IMR-90 (cell line): ENCODE measurements at regions not wholly inside any gene's neighbourhood (a gene's known extent, or its start where the extent isn't known, plus 50 kb on each side); places are given as distances from the start of the nearest gene placed in this dataset.

Experiments used
- ATAC-seq: fragments of 200-7000 bp; cut with Tn5 transposase; 2 replicates; pipeline ENCODE4 v1.9.1; 2020; ENCODE audit warnings: low read depth, mild to moderate bottlenecking, moderate library complexity
- BruUV-seq: library from RNA; stranded (reverse); fragments of 400-500 nt; replicated peaks from 2 replicates; lab custom pipeline; 2021; lab: Mats Ljungman, UMichigan
- CTCF ChIA-PET: fragments of 300-600 bp; formaldehyde crosslinking; extraction: SDS; loops from one replicate; lab custom pipeline; 2021; ENCODE audit warnings: antibody characterized with exemption; lab: Yijun Ruan, JAX
- POLR2A ChIA-PET: fragments of 300-600 bp; sonication (Branson Sonifier 250); formaldehyde crosslinking; loops from one replicate; lab custom pipeline; 2022; ENCODE audit warnings: antibody characterized with exemption; ENCODE audit not compliant: unreplicated experiment; lab: Charles Lee
- DNase-seq: peaks from one replicate; pipeline ENCODE4 v3.0.0; 2013
- H2AFZ ChIP-seq: replicated peaks from 2 replicates; pipeline ENCODE3; 2013; ENCODE audit warnings: low read length, mild to moderate bottlenecking; ENCODE audit not compliant: poor library complexity
- H2AK5ac ChIP-seq: 2 replicates; pipeline ENCODE4 v1.6.1; 2013; ENCODE audit warnings: low read depth, low read length, inconsistent platforms
- H2AK9ac ChIP-seq: replicated peaks from 2 replicates; pipeline ENCODE3; 2013; ENCODE audit warnings: mild to moderate bottlenecking, low read depth, low read length, moderate library complexity; ENCODE audit not compliant: poor library complexity
- H2BK120ac ChIP-seq: 2 replicates; pipeline ENCODE4 v1.6.1; 2013; ENCODE audit warnings: low read depth, low read length, inconsistent platforms
- H2BK15ac ChIP-seq: 3 replicates; pipeline ENCODE4 v1.6.1; 2013; ENCODE audit warnings: low read depth, low read length, inconsistent platforms
- H2BK20ac ChIP-seq: 2 replicates; pipeline ENCODE4 v1.6.1; 2013; ENCODE audit warnings: low read depth, mild to moderate bottlenecking, inconsistent platforms, low read length, moderate library complexity
- H2BK5ac ChIP-seq: 2 replicates; pipeline ENCODE4 v1.6.1; 2013; ENCODE audit warnings: mild to moderate bottlenecking, low read depth, low read length, inconsistent platforms; ENCODE audit not compliant: poor library complexity, severe bottlenecking
- H3K14ac ChIP-seq: replicated peaks from 2 replicates; pipeline ENCODE4 v1.6.1; 2013; ENCODE audit warnings: low read depth, low read length, inconsistent platforms
- H3K18ac ChIP-seq: 2 replicates; pipeline ENCODE4 v1.6.1; 2013; ENCODE audit warnings: low read depth, low read length, control low read depth
- H3K23ac ChIP-seq: 2 replicates; pipeline ENCODE4 v1.6.1; 2013; ENCODE audit warnings: low read depth, low read length, inconsistent platforms
- H3K27ac ChIP-seq: 2 replicates; pipeline ENCODE4 v1.5.1; 2013; ENCODE audit warnings: mild to moderate bottlenecking, control low read depth, low read length; ENCODE audit not compliant: insufficient read depth
- H3K27me3 ChIP-seq: 2 replicates; pipeline ENCODE4 v1.6.1; 2013; ENCODE audit warnings: low read length; ENCODE audit not compliant: control insufficient read depth, insufficient read depth
- H3K36me3 ChIP-seq: 2 replicates; pipeline ENCODE4 v1.6.1; 2013; ENCODE audit warnings: low read length, mixed read lengths; ENCODE audit not compliant: control insufficient read depth, insufficient read depth
- H3K4ac ChIP-seq: 2 replicates; pipeline ENCODE4 v1.6.1; 2013; ENCODE audit warnings: low read depth, low read length, inconsistent platforms
- H3K4me1 ChIP-seq: 2 replicates; pipeline ENCODE4 v1.6.1; 2013; ENCODE audit warnings: low read length, mixed read lengths; ENCODE audit not compliant: control insufficient read depth, insufficient read depth
- H3K4me2 ChIP-seq: 2 replicates; pipeline ENCODE4 v1.6.1; 2013; ENCODE audit warnings: low read depth, mild to moderate bottlenecking, control low read depth, low read length, moderate library complexity
- H3K4me3 ChIP-seq: 2 replicates; pipeline ENCODE4 v1.5.1; 2013; ENCODE audit warnings: low read depth, mild to moderate bottlenecking, control low read depth, low read length, moderate library complexity; ENCODE audit not compliant: insufficient read depth
- H3K56ac ChIP-seq: 2 replicates; pipeline ENCODE4 v1.6.1; 2013; ENCODE audit warnings: low read length, inconsistent platforms; ENCODE audit not compliant: insufficient read depth; ENCODE audit errors: extremely low read depth
- H3K79me1 ChIP-seq, 2 experiments: 2 replicates each; pipeline ENCODE4 v1.6.1; 2013; ENCODE audit warnings: low read length in 2 of 2, inconsistent platforms in 1 of 2, low read depth in 1 of 2
- H3K9ac ChIP-seq: 2 replicates; pipeline ENCODE4 v1.6.1; 2013; ENCODE audit warnings: low read depth, low read length, control low read depth
- H3K9me1 ChIP-seq: 2 replicates; pipeline ENCODE4 v1.6.1; 2013; ENCODE audit warnings: low read length, inconsistent platforms; ENCODE audit not compliant: insufficient read depth
- H3K9me3 ChIP-seq: 2 replicates; pipeline ENCODE4 v1.6.1; 2013; ENCODE audit warnings: low read length; ENCODE audit not compliant: control insufficient read depth, insufficient read depth
- H4K20me1 ChIP-seq: 2 replicates; pipeline ENCODE4 v1.6.1; 2013; ENCODE audit warnings: low read length, inconsistent platforms; ENCODE audit not compliant: insufficient read depth
- H4K5ac ChIP-seq: 2 replicates; pipeline ENCODE4 v1.6.1; 2013; ENCODE audit warnings: mild to moderate bottlenecking, low read depth, low read length, control low read depth
- H4K8ac ChIP-seq, 2 experiments: 2 replicates each; pipeline ENCODE4 v1.6.1; 2013; ENCODE audit warnings: low read depth in 2 of 2, low read length in 2 of 2, control low read depth in 1 of 2, inconsistent platforms in 1 of 2
- H4K91ac ChIP-seq: 2 replicates; pipeline ENCODE4 v1.6.1; 2013; ENCODE audit warnings: low read depth, low read length, inconsistent platforms; ENCODE audit not compliant: insufficient read depth
- BHLHE40 ChIP-seq: fragments of 150-350 bp; IDR thresholded peaks from 2 replicates; pipeline ENCODE4 v1.6.1; 2016; ENCODE audit warnings: mild to moderate bottlenecking, low read depth, low read length
- CEBPB ChIP-seq: IDR thresholded peaks from 2 replicates; pipeline ENCODE4 v1.6.1; 2012; ENCODE audit warnings: low read depth, low read length, improper control_type of control experiment
- CHD1 ChIP-seq: IDR thresholded peaks from 2 replicates; pipeline ENCODE4 v1.6.1; 2012; ENCODE audit warnings: low read depth, low read length, improper control_type of control experiment
- CTCF ChIP-seq: conservative IDR thresholded peaks from 2 replicates; pipeline ENCODE4 v1.5.1; 2012; ENCODE audit warnings: mild to moderate bottlenecking, low read depth, low read length, improper control_type of control experiment
- ELK1 ChIP-seq: fragments of 150-350 bp; IDR thresholded peaks from 2 replicates; pipeline ENCODE4 v1.6.1; 2016; ENCODE audit warnings: low read depth, mild to moderate bottlenecking, low read length, moderate library complexity, borderline replicate concordance
- FOS ChIP-seq: fragments of 150-350 bp; IDR thresholded peaks from 2 replicates; pipeline ENCODE4 v1.6.1; 2016; ENCODE audit warnings: low read depth, low read length
- MAFK ChIP-seq: IDR thresholded peaks from 2 replicates; pipeline ENCODE4 v1.6.1; 2012; ENCODE audit warnings: low read depth, low read length, improper control_type of control experiment
- MAZ ChIP-seq: IDR thresholded peaks from 2 replicates; pipeline ENCODE4 v1.6.1; 2012; ENCODE audit warnings: low read depth, mild to moderate bottlenecking, low read length, improper control_type of control experiment, moderate library complexity, borderline replicate concordance
- MXI1 ChIP-seq: IDR thresholded peaks from 2 replicates; pipeline ENCODE4 v1.6.1; 2012; ENCODE audit warnings: low read depth, mild to moderate bottlenecking, low read length, moderate library complexity, borderline replicate concordance
- NFE2L2 ChIP-seq: fragments of 150-350 bp; IDR thresholded peaks from 2 replicates; pipeline ENCODE4 v1.6.1; 2016; ENCODE audit warnings: low read depth, mild to moderate bottlenecking, low read length
- POLR2A ChIP-seq: IDR thresholded peaks from 2 replicates; pipeline ENCODE4 v1.6.1; 2012; ENCODE audit warnings: mild to moderate bottlenecking, low read depth, low read length
- RAD21 ChIP-seq: IDR thresholded peaks from 2 replicates; pipeline ENCODE4 v1.6.1; 2012; ENCODE audit warnings: low read length, improper control_type of control experiment
- RCOR1 ChIP-seq: IDR thresholded peaks from 2 replicates; pipeline ENCODE4 v1.6.1; 2012; ENCODE audit warnings: mild to moderate bottlenecking, low read length, improper control_type of control experiment; ENCODE audit not compliant: insufficient replicate concordance
- RFX5 ChIP-seq: IDR thresholded peaks from 2 replicates; pipeline ENCODE4 v1.8.0; 2012; ENCODE audit warnings: low read depth, mild to moderate bottlenecking, low read length, moderate library complexity
- SMC3 ChIP-seq: fragments of 150-350 bp; IDR thresholded peaks from 2 replicates; pipeline ENCODE4 v1.6.1; 2016; ENCODE audit warnings: low read depth, mild to moderate bottlenecking, antibody characterized with exemption, low read length, moderate library complexity
- WGBS, 2 experiments: methylation state at CpG; one replicate each; pipeline versions ENCODE4 v1.1.5 to v1.1.7; 2013; ENCODE audit warnings: missing lambda C conversion rate in 2 of 2; ENCODE audit not compliant: insufficient read length in 1 of 2; ENCODE audit errors: extremely low coverage in 2 of 2; 5-methylcytosine and 5-hydroxymethylcytosine counted together
- dilution Hi-C: fragments of 300-500 bp; cut with HindIII; formaldehyde crosslinking; loops from one replicate; pipeline ENCODE4 v1.14.3; 2018; ENCODE audit warnings: low sequenced_read_pairs; ENCODE audit not compliant: unreplicated experiment
- in situ Hi-C: fragments of 300-500 bp; cut with MboI; formaldehyde crosslinking; loops from 3 replicates; pipeline ENCODE4 v1.14.3; 2019; ENCODE audit warnings: low sequenced_read_pairs, inconsistent platforms, mixed read lengths
- intact Hi-C: fragments of 100-400 bp; cut with micrococcal nuclease; formaldehyde crosslinking; loops from 2 replicates; pipeline ENCODE4 v1.10.0; 2022
- TF ChIP-seq, protein P1 (sequence below): fragments of 150-350 bp; IDR thresholded peaks from 2 replicates; pipeline ENCODE4 v1.6.1; 2017; ENCODE audit warnings: mild to moderate bottlenecking, antibody characterized with exemption, low read length, low read depth

GRCh38 chr4:66555301-66555700, 885.0 kb upstream of the EPHA5 start:
- peak; percentile 51 for ATAC-seq
- no peak for TF ChIP-seq MAZ
- no peak for TF ChIP-seq POLR2A
- TF ChIP-seq CHD1 = no peak
- TF ChIP-seq ELK1 = no peak
- no peak for TF ChIP-seq FOS
- no peak for TF ChIP-seq MXI1
- TF ChIP-seq NFE2L2 = no peak
- no peak for TF ChIP-seq SMC3
- TF ChIP-seq RCOR1 = no peak
- no peak for TF ChIP-seq MAFK
- TF ChIP-seq RAD21 = no peak
- TF ChIP-seq, protein P1, sequence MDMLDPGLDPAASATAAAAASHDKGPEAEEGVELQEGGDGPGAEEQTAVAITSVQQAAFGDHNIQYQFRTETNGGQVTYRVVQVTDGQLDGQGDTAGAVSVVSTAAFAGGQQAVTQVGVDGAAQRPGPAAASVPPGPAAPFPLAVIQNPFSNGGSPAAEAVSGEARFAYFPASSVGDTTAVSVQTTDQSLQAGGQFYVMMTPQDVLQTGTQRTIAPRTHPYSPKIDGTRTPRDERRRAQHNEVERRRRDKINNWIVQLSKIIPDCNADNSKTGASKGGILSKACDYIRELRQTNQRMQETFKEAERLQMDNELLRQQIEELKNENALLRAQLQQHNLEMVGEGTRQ = no peak
- no peak for TF ChIP-seq RFX5
- TF ChIP-seq CEBPB = no peak
- TF ChIP-seq BHLHE40 = no peak
- no peak for TF ChIP-seq CTCF

More at GRCh38 chr4:66555301-66555700, 885.0 kb upstream of the EPHA5 start:
- no CpG with 5 or more reads among the region's 2 CpGs for WGBS, 2 experiments
- Histone ChIP-seq H3K4me2 (no peak overlapping the region), H2BK15ac (no peak overlapping the region), H3K4ac (no peak overlapping the region), H3K18ac (no peak overlapping the region), H4K8ac (no peak overlapping the region), H3K14ac (no peak overlapping the region), H4K5ac (no peak overlapping the region), H4K91ac (no peak overlapping the region), H3K27me3 (no peaks in the 10 kb centered on the region), H3K4me1 (no peaks in the 10 kb centered on the region), H3K23ac (no peak overlapping the region), H4K20me1 (no peaks in the 10 kb centered on the region), H3K27ac (no peak overlapping the region), H3K9ac (no peak overlapping the region), H2BK120ac (no peak overlapping the region), H3K9me1 (no peaks in the 10 kb centered on the region), H2BK20ac (no peak overlapping the region), H2AK9ac (no peak overlapping the region), H3K56ac (no peak overlapping the region), H3K4me3 (no peak overlapping the region), H2AFZ (no peak overlapping the region), H3K9me3 (no peaks in the 10 kb centered on the region; the same call in none of the 2 replicates), H2AK5ac (no peak overlapping the region), H2BK5ac (no peak overlapping the region), H3K79me1 (no peaks in the 10 kb centered on the region), H3K36me3 (no peaks in the 10 kb centered on the region)
- dilution Hi-C loops (no loop called here), in situ Hi-C loops (no loop called here), intact Hi-C loops (no loop called here)
- peak; percentile 59 for DNase-seq
- POLR2A ChIA-PET = no interaction called here
- no TSS peak for BruUV-seq
- CTCF ChIA-PET = no interaction called here
